GM12878 (cell line): ENCODE measurements at regions not wholly inside any gene's neighbourhood (a gene's known extent, or its start where the extent isn't known, plus 50 kb on each side); places are given as distances from the start of the nearest gene placed in this dataset.

Source experiments
- BHLHE40 ChIP-seq, 2 experiments: fragments of 450-650 bp in 1 of 2; IDR thresholded peaks; 2 replicates each; pipeline ENCODE4 v1.6.1; 2011 to 2017; ENCODE audit warnings: low read depth in 2 of 2, borderline replicate concordance in 1 of 2, improper control_type of control experiment in 1 of 2, low read length in 1 of 2, mild to moderate bottlenecking in 1 of 2
- CHD1 ChIP-seq: IDR thresholded peaks from 2 replicates; pipeline ENCODE4 v1.6.1; 2012; ENCODE audit warnings: low read depth, low read length, improper control_type of control experiment
- EZH2 ChIP-seq: IDR thresholded peaks from 2 replicates; pipeline ENCODE4 v1.6.1; 2012; ENCODE audit warnings: low read depth, mild to moderate bottlenecking, control low read depth, inconsistent platforms, low read length, borderline replicate concordance; ENCODE audit not compliant: control insufficient read depth
- POLR2A ChIP-seq: IDR thresholded peaks from 2 replicates; pipeline ENCODE4 v1.6.1; 2011; ENCODE audit warnings: low read depth, mild to moderate bottlenecking, low read length
- POLR2AphosphoS5 ChIP-seq: IDR thresholded peaks from 2 replicates; pipeline ENCODE4 v1.6.1; 2011; ENCODE audit warnings: mild to moderate bottlenecking, low read length, inconsistent platforms
- RB1 ChIP-seq: fragments of 450-650 bp; formaldehyde crosslinking; IDR thresholded peaks from 2 replicates; pipeline ENCODE4 v1.6.1; 2017; ENCODE audit warnings: mild to moderate bottlenecking, borderline replicate concordance
- SIN3A ChIP-seq: IDR thresholded peaks from 2 replicates; pipeline ENCODE4 v1.6.1; 2012; ENCODE audit warnings: low read depth, low read length, improper control_type of control experiment
- TF ChIP-seq, protein P1 (sequence below), 3 experiments: IDR thresholded peaks in 2 of 3; conservative IDR thresholded peaks in 1 of 3; 2 replicates each; pipeline ENCODE4 v1.5.1; 2011; ENCODE audit warnings: low read depth in 3 of 3, low read length in 3 of 3, mild to moderate bottlenecking in 3 of 3, control low read depth in 2 of 3, moderate library complexity in 2 of 3, inconsistent platforms in 1 of 3, mixed read lengths in 1 of 3; ENCODE audit not compliant: control insufficient read depth in 2 of 3, insufficient read depth in 1 of 3; ENCODE audit errors: extremely low read depth in 1 of 3

DNA sequence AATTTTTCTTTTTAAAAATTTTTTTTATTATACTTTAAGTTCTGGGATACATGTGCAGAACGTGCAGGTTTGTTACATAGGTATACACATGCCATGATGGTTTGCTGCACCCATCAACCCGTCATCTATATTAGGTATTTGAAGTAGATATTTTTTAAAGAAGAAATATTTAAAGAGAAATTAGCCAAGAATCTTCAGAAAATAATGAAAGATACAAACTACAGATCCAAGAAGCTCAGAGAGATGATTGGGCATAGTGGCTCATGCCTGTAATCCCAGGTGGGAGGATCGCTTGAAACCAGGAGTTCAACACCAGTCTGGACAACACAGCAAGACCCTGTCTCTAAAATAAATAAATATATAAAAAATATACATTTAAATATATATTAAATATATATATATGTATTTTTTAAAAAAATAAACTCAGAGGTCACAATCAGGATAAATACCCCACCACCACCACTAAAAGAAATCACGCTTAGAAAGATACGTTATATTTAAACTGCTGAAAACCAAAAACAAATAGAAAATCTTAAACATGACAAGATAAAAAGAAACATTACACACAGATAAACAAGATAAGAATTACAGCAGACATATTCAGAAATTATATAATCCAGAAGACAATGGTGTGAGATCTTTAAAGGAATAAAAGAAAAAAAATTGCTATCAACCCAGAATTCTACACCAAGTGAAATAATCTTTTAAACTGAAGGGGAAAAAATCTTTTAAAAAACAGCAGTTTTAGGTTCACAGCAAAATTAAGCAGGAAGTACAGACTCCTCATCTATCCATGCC lies 57.5 kb downstream of the CSF2 start:
- TF ChIP-seq RB1 (no peak), POLR2A (no peak), POLR2AphosphoS5 (no peak), SIN3A (no peak), EZH2 (no peak), CHD1 (no peak), BHLHE40 (IDR thresholded peaks at IDR 0.05; ENCODE audit: borderline replicate concordance in 1 of 2, low read depth in 2 of 2, low read length in 1 of 2) (no peak)
- TF ChIP-seq, protein P1, sequence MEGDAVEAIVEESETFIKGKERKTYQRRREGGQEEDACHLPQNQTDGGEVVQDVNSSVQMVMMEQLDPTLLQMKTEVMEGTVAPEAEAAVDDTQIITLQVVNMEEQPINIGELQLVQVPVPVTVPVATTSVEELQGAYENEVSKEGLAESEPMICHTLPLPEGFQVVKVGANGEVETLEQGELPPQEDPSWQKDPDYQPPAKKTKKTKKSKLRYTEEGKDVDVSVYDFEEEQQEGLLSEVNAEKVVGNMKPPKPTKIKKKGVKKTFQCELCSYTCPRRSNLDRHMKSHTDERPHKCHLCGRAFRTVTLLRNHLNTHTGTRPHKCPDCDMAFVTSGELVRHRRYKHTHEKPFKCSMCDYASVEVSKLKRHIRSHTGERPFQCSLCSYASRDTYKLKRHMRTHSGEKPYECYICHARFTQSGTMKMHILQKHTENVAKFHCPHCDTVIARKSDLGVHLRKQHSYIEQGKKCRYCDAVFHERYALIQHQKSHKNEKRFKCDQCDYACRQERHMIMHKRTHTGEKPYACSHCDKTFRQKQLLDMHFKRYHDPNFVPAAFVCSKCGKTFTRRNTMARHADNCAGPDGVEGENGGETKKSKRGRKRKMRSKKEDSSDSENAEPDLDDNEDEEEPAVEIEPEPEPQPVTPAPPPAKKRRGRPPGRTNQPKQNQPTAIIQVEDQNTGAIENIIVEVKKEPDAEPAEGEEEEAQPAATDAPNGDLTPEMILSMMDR (IDR thresholded peaks at IDR 0.05 in 2 of 3, conservative IDR thresholded peaks at IDR 0.05 in 1 of 3; ENCODE audit: control insufficient read depth in 2 of 3, extremely low read depth in 1 of 3, insufficient read depth in 1 of 3, low read depth in 3 of 3, low read length in 3 of 3): no peak
